Mesenchymal stem cell (in vitro differentiated cells and primary cell): ENCODE measurements at regions not wholly inside any gene's neighbourhood (a gene's known extent, or its start where the extent isn't known, plus 50 kb on each side); places are given as distances from the start of the nearest gene placed in this dataset.
"Not testable (repeated sequence)": the region's sequence is repeated elsewhere in the genome, so short reads cannot be mapped to it uniquely, and the experiment has no call there.

Source experiments
- DNase-seq: peaks from one replicate; pipeline ENCODE4 v3.0.0-alpha.2; 2013
- H2AFZ ChIP-seq: one replicate; pipeline ENCODE4 v1.6.1; 2013; ENCODE audit warnings: low read depth, mild to moderate bottlenecking, control low read depth, inconsistent platforms, low read length, moderate library complexity
- H2AK5ac ChIP-seq: 2 replicates; pipeline ENCODE4 v1.6.1; 2013; ENCODE audit warnings: low read length, moderate library complexity, mild to moderate bottlenecking, inconsistent platforms; ENCODE audit not compliant: severe bottlenecking
- H2BK120ac ChIP-seq: one replicate; pipeline ENCODE4 v1.6.1; 2013; ENCODE audit warnings: low read depth, mild to moderate bottlenecking, inconsistent platforms, low read length, moderate library complexity
- H2BK12ac ChIP-seq, 2 experiments: one replicate each; pipeline ENCODE4 v1.6.1; 2013; ENCODE audit warnings: inconsistent platforms in 2 of 2, low read length in 2 of 2, mild to moderate bottlenecking in 2 of 2, moderate library complexity in 2 of 2, control low read depth in 1 of 2
- H2BK15ac ChIP-seq: one replicate; pipeline ENCODE4 v1.6.1; 2013; ENCODE audit warnings: mild to moderate bottlenecking, low read depth, inconsistent platforms; ENCODE audit not compliant: poor library complexity, severe bottlenecking
- H2BK5ac ChIP-seq: 2 replicates; pipeline ENCODE4 v1.6.1; 2013; ENCODE audit warnings: low read depth, mild to moderate bottlenecking, low read length, control low read depth, inconsistent platforms; ENCODE audit not compliant: poor library complexity, severe bottlenecking
- H3K14ac ChIP-seq, 2 experiments: one replicate each; pipeline ENCODE4 v1.6.1; 2013; ENCODE audit warnings: inconsistent platforms in 2 of 2, low read length in 2 of 2, control low read depth in 1 of 2, mild to moderate bottlenecking in 1 of 2, moderate library complexity in 1 of 2
- H3K18ac ChIP-seq, 2 experiments: one replicate each; pipeline ENCODE4 v1.6.1; 2013; ENCODE audit warnings: inconsistent platforms in 2 of 2, low read length in 2 of 2, control low read depth in 1 of 2, low read depth in 1 of 2, mild to moderate bottlenecking in 1 of 2
- H3K23ac ChIP-seq, 2 experiments: one replicate each; pipeline ENCODE4 v1.6.1; 2013; ENCODE audit warnings: inconsistent platforms in 2 of 2, low read length in 2 of 2, mild to moderate bottlenecking in 2 of 2, moderate library complexity in 2 of 2, control low read depth in 1 of 2
- H3K27ac ChIP-seq: 2 replicates; pipeline ENCODE4 v1.5.1; 2013; ENCODE audit warnings: mild to moderate bottlenecking, moderate library complexity, low read length, control low read depth, inconsistent platforms; ENCODE audit not compliant: poor library complexity, severe bottlenecking
- H3K27me3 ChIP-seq, 2 experiments: 2 replicates each; pipeline versions ENCODE4 v1.6.1 to v1.7.0; 2013; ENCODE audit warnings: low read length in 2 of 2, mild to moderate bottlenecking in 2 of 2, moderate library complexity in 2 of 2, control low read depth in 1 of 2, inconsistent platforms in 1 of 2; ENCODE audit not compliant: control insufficient read depth in 1 of 2, insufficient read depth in 1 of 2
- H3K36me3 ChIP-seq, 2 experiments: 2 replicates each; pipeline versions ENCODE4 v1.6.1 to v1.7.0; 2013; ENCODE audit warnings: low read length in 2 of 2, control low read depth in 1 of 2, inconsistent platforms in 1 of 2, low read depth in 1 of 2, mild to moderate bottlenecking in 1 of 2; ENCODE audit not compliant: insufficient read depth in 2 of 2, control insufficient read depth in 1 of 2
- H3K4ac ChIP-seq, 2 experiments: one replicate each; pipeline ENCODE4 v1.6.1; 2013; ENCODE audit warnings: inconsistent platforms in 2 of 2, low read length in 2 of 2, mild to moderate bottlenecking in 2 of 2, moderate library complexity in 2 of 2, control low read depth in 1 of 2, low read depth in 1 of 2
- H3K4me1 ChIP-seq: 2 replicates; pipeline ENCODE4 v1.6.1; 2013; ENCODE audit warnings: low read depth, low read length, control low read depth; ENCODE audit not compliant: control insufficient read depth, insufficient read depth
- H3K4me2 ChIP-seq: 2 replicates; pipeline ENCODE4 v1.6.1; 2013; ENCODE audit warnings: low read length, mild to moderate bottlenecking, inconsistent platforms; ENCODE audit not compliant: poor library complexity, severe bottlenecking
- H3K4me3 ChIP-seq, 2 experiments: 2 replicates each; pipeline versions ENCODE4 v1.5.1 to v1.7.0; 2013; ENCODE audit warnings: low read length in 2 of 2, mild to moderate bottlenecking in 2 of 2, control low read depth in 1 of 2, low read depth in 1 of 2; ENCODE audit not compliant: insufficient read depth in 1 of 2
- H3K79me1 ChIP-seq: replicated peaks from 2 replicates; pipeline ENCODE4 v1.6.1; 2013; ENCODE audit warnings: mild to moderate bottlenecking, control low read depth, low read length, inconsistent platforms; ENCODE audit not compliant: poor library complexity, severe bottlenecking
- H3K9ac ChIP-seq: 2 replicates; pipeline ENCODE4 v1.7.0; 2013; ENCODE audit warnings: mild to moderate bottlenecking, low read length, moderate library complexity
- H3K9me3 ChIP-seq: 2 replicates; pipeline ENCODE4 v1.7.0; 2013; ENCODE audit warnings: mild to moderate bottlenecking, low read length; ENCODE audit not compliant: control insufficient read depth
- H4K8ac ChIP-seq: one replicate; pipeline ENCODE4 v1.6.1; 2013; ENCODE audit warnings: inconsistent platforms, mild to moderate bottlenecking, low read length, moderate library complexity
- H4K91ac ChIP-seq: one replicate; pipeline ENCODE4 v1.6.1; 2013; ENCODE audit warnings: mild to moderate bottlenecking, low read length, inconsistent platforms
- WGBS: methylation state at CpG from one replicate; pipeline ENCODE4 v1.1.7; 2013; ENCODE audit warnings: mixed read lengths; 5-methylcytosine and 5-hydroxymethylcytosine counted together

DNA sequence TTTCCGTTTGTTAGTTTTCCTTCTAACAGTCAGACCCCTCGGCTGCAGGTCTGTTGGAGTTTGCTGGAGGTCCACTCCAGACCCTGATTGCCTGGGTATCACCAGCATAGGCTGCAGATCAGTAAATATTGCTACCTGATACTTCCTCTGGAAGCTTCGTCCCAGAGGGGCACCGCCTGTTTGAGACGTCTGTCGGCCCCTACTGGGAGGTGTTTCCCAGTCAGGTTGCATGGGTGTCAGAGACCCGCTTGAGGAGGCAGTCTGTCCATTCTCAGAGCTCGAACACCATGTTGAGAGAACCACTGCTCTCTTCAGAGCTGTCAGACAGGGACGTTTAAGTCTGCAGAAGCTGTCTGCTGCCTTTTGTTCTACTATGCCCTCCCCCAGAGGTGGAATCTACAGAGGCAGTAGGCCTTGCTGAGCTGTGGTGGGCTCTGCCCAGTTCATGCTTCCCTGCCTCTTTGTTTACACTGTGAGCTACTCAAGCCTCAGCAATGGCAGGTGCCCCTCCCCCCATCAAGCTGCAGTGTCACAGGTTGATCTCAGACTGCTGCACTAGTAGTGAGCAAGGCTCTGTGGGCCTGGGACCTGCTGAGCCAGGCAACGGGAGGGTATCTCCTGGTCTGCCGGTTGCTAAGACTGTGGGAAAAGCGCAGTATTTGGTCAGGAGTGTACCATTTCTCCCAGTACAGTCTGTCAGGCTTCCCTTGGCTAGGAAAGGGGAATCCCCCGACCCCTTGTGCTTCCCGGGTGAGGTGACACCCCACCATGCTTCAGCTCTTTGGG, 74.4 kb upstream of the TOP3B start:
- 62% methylated on average over 14 of the region's 14 CpGs for WGBS
- not testable (repeated sequence) for H3K79me1 ChIP-seq, H2BK12ac ChIP-seq, H2AFZ ChIP-seq, H3K4me2 ChIP-seq, H3K36me3 ChIP-seq, H3K4ac ChIP-seq, H4K91ac ChIP-seq, H3K27ac ChIP-seq, H3K9me3 ChIP-seq, H3K4me3 ChIP-seq, H3K23ac ChIP-seq, H3K14ac ChIP-seq, DNase-seq, H3K4me1 ChIP-seq, H2BK5ac ChIP-seq, H3K18ac ChIP-seq, H2BK120ac ChIP-seq, H4K8ac ChIP-seq, H2AK5ac ChIP-seq, H2BK15ac ChIP-seq, H3K9ac ChIP-seq
- peaks cover 21 to 24% of the 10 kb centered on the region in 2 experiments for H3K27me3 ChIP-seq

DNA sequence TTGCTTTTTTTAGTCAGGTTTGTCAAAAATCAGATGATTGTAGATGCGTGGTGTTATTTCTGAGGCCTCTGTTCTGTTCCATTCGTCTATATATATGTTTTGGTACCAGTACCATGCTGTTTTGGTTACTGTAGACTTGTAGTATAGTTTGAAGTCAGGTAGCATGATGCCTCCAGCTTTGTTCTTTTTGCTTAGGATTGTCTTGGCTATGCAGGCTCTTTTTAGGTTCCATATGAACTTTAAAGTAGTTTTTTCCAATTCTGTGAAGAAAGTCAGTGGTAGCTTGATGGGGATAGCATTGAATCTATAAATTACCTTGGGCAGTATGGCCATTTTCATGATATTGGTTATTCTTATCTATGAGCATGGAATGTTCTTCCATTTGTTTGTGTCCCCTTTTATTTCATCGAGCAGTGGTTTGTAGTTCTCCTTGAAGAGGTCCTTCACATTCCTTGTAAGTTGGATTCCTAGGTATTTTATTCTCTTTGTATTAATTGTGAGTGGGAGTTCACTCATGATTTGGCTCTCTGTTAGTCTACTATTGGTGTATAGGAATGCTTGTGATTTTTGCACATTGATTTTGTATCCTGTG, 70.1 kb upstream of the TOP3B start:
- H3K14ac ChIP-seq, H3K36me3 ChIP-seq, H2BK15ac ChIP-seq, H3K79me1 ChIP-seq, H3K9ac ChIP-seq, H3K4me1 ChIP-seq, H3K4me3 ChIP-seq, H2AFZ ChIP-seq, H3K23ac ChIP-seq, H4K91ac ChIP-seq, H2BK12ac ChIP-seq, H3K4me2 ChIP-seq, H3K9me3 ChIP-seq, H4K8ac ChIP-seq, H3K18ac ChIP-seq, H3K4ac ChIP-seq, H2BK120ac ChIP-seq, DNase-seq, H2AK5ac ChIP-seq, H3K27ac ChIP-seq, H2BK5ac ChIP-seq: not testable (repeated sequence)
- 48% methylated on average over 3 of the region's 3 CpGs for WGBS
- H3K27me3 ChIP-seq: peaks cover 13 to 17% of the 10 kb centered on the region in 2 experiments

DNA sequence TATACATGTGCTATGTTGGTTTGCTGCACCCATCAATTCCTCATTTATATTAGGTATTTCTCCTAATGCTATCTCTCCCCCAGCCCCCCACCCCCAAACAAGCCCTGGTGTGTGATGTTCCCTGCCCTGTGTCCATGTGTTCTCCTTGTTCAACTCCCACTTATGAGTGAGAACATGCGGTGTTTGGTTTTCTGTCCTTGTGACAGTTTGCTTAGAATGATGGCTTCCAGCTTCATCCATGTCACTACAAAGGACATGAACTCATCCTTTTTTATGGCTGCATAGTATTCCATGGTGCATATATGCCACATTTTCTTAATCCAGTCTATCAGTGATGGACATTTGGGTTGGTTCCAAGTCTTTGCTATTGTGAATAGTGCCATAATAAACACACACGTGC, 68.4 kb upstream of the TOP3B start:
- not testable (repeated sequence) for H3K4me3 ChIP-seq, H2BK5ac ChIP-seq, DNase-seq, H3K4me1 ChIP-seq, H3K4ac ChIP-seq, H4K91ac ChIP-seq, H3K27ac ChIP-seq, H3K79me1 ChIP-seq, H3K14ac ChIP-seq, H2AFZ ChIP-seq, H2BK12ac ChIP-seq, H3K9ac ChIP-seq, H3K9me3 ChIP-seq, H3K23ac ChIP-seq, H3K36me3 ChIP-seq, H3K4me2 ChIP-seq, H2BK120ac ChIP-seq, H4K8ac ChIP-seq, H2BK15ac ChIP-seq, H3K18ac ChIP-seq, H2AK5ac ChIP-seq
- peaks cover 18 to 29% of the 10 kb centered on the region in 2 experiments for H3K27me3 ChIP-seq
- WGBS: 100% methylated on average over 1 of the region's 2 CpGs

DNA sequence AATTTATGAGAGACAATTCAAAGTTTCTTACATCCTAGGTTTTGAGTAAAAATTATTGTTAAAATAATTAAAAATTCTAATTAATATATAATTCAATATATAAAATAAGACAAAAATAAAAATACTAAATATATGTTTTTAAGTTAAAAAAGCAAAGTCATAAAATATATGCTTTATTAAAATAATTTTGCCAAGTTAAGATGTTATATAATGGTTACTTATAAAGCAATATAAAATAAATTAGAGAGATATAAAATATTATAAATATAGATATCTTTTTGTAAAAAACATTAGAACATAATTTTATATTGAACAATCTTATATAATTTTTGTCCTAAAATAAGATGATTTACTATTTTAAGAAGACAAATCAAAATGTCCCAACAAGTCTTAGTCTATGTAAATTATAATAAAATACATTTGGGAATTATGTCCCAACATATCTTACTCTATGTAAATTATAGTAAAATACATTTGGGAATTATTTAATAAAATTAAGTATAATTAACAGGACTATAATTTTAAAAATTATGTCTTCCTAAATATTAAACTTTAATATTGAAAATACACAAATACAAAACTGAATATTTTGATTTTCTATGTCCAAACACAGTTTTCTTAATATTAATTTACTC, 67.7 kb upstream of the TOP3B start:
- Histone ChIP-seq H3K27me3 (peaks cover 18 to 36% of the 10 kb centered on the region in 2 experiments), H3K9me3 (peaks cover 3% of the 10 kb centered on the region), H2BK15ac (no peak overlapping the region), H3K4me3 (no peak overlapping the region), H3K23ac (no peak overlapping the region), H3K4me2 (no peak overlapping the region), H2BK120ac (no peak overlapping the region), H3K9ac (no peak overlapping the region), H2AFZ (no peak overlapping the region), H2AK5ac (no peak overlapping the region), H3K4me1 (no peaks in the 10 kb centered on the region), H3K18ac (no peak overlapping the region), H2BK5ac (no peak overlapping the region), H3K36me3 (no peaks in the 10 kb centered on the region), H2BK12ac (no peak overlapping the region), H4K8ac (no peak overlapping the region), H3K4ac (no peak overlapping the region), H3K27ac (no peak overlapping the region), H3K14ac (no peak overlapping the region), H4K91ac (no peak overlapping the region), H3K79me1 (no peaks in the 10 kb centered on the region)
- no peak for DNase-seq
